ENCODE measurements at regions not wholly inside any gene's neighbourhood (a gene's known extent, or its start where the extent isn't known, plus 50 kb on each side); places are given as distances from the start of the nearest gene placed in this dataset.

DNA sequence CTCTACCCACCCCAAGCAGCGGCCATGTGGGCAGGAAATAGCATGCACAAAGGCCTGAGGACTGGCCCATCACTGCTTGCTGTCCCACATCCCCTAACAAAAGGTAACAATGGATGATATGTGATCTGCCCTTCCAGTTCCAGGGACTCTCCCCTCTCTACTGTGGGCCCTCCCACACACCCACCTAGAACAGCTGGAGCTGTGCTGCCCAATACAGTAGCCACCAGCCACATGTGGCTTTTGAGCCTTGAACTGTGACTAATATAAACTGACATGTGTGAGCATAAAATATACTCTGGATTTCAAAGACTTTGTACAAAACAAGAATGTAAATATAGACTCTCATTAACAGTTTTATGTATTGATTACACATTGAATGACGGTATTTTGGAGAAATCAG lies 78.1 kb downstream of the C5orf15 start:
- TF ChIP-seq, protein P1, sequence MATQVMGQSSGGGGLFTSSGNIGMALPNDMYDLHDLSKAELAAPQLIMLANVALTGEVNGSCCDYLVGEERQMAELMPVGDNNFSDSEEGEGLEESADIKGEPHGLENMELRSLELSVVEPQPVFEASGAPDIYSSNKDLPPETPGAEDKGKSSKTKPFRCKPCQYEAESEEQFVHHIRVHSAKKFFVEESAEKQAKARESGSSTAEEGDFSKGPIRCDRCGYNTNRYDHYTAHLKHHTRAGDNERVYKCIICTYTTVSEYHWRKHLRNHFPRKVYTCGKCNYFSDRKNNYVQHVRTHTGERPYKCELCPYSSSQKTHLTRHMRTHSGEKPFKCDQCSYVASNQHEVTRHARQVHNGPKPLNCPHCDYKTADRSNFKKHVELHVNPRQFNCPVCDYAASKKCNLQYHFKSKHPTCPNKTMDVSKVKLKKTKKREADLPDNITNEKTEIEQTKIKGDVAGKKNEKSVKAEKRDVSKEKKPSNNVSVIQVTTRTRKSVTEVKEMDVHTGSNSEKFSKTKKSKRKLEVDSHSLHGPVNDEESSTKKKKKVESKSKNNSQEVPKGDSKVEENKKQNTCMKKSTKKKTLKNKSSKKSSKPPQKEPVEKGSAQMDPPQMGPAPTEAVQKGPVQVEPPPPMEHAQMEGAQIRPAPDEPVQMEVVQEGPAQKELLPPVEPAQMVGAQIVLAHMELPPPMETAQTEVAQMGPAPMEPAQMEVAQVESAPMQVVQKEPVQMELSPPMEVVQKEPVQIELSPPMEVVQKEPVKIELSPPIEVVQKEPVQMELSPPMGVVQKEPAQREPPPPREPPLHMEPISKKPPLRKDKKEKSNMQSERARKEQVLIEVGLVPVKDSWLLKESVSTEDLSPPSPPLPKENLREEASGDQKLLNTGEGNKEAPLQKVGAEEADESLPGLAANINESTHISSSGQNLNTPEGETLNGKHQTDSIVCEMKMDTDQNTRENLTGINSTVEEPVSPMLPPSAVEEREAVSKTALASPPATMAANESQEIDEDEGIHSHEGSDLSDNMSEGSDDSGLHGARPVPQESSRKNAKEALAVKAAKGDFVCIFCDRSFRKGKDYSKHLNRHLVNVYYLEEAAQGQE (IDR thresholded peaks at IDR 0.05; ENCODE audit: borderline replicate concordance): no peak
- no peaks in the 10 kb centered on the region for H3K9me2 ChIP-seq (ENCODE audit: insufficient read depth, low read length)

GRCh38 chr5:133889271-133889905 lies 79.0 kb downstream of the C5orf15 start:
- no peak overlapping the region for H3K4me2 ChIP-seq (ENCODE audit: low read length)
- no peaks in the 10 kb centered on the region for H3K36me3 ChIP-seq (ENCODE audit: insufficient read depth, low read length)
- no peaks in the 10 kb centered on the region for H3K79me2 ChIP-seq (replicated peaks; ENCODE audit: insufficient read depth, low read length)
- no peaks in the 10 kb centered on the region for H3K27me3 ChIP-seq (ENCODE audit: insufficient read depth, low read depth, low read length)
- no peak overlapping the region for H3K9ac ChIP-seq (ENCODE audit: low read length)
- H3F3A ChIP-seq (ENCODE audit: insufficient read depth, low read length, poor library complexity, severe bottlenecking): no peaks in the 10 kb centered on the region
- H4K20me1 ChIP-seq (ENCODE audit: insufficient read depth): no peaks in the 10 kb centered on the region
- H2AFZ ChIP-seq (ENCODE audit: low read depth, low read length): no peak overlapping the region
- no peaks in the 10 kb centered on the region for H3K9me3 ChIP-seq (ENCODE audit: low read length)
- no peak overlapping the region for H3K4me3 ChIP-seq (ENCODE audit: low read length)
- H3K9me2 ChIP-seq (ENCODE audit: insufficient read depth, low read length): no peaks in the 10 kb centered on the region
- no peak for TF ChIP-seq TAF1 (IDR thresholded peaks at IDR 0.05; ENCODE audit: low read depth)
- no peak for TF ChIP-seq SMC3 (conservative IDR thresholded peaks at IDR 0.05; ENCODE audit: poor library complexity)
- no peak for TF ChIP-seq MXI1 (conservative IDR thresholded peaks at IDR 0.05; ENCODE audit: poor library complexity, severe bottlenecking)
- no peak for TF ChIP-seq RAD21 (conservative IDR thresholded peaks at IDR 0.05)
- H3K27ac ChIP-seq (ENCODE audit: low read length): no peak overlapping the region

More for the DNA sequence above, 78.1 kb downstream of the C5orf15 start:
- Histone ChIP-seq H3K79me2 (replicated peaks; ENCODE audit: insufficient read depth, low read length) (no peaks in the 10 kb centered on the region), H3K27me3 (ENCODE audit: insufficient read depth, low read depth, low read length) (no peaks in the 10 kb centered on the region), H3K36me3 (ENCODE audit: insufficient read depth, low read length) (no peaks in the 10 kb centered on the region), H3K4me3 (ENCODE audit: low read length) (no peak overlapping the region), H3F3A (ENCODE audit: insufficient read depth, low read length, poor library complexity, severe bottlenecking) (no peaks in the 10 kb centered on the region), H3K9ac (ENCODE audit: low read length) (no peak overlapping the region), H2AFZ (ENCODE audit: low read depth, low read length) (no peak overlapping the region), H4K20me1 (ENCODE audit: insufficient read depth) (no peaks in the 10 kb centered on the region), H3K9me3 (ENCODE audit: low read length) (no peaks in the 10 kb centered on the region), H3K4me2 (ENCODE audit: low read length) (no peak overlapping the region), H3K27ac (ENCODE audit: low read length) (no peak overlapping the region)

DNA sequence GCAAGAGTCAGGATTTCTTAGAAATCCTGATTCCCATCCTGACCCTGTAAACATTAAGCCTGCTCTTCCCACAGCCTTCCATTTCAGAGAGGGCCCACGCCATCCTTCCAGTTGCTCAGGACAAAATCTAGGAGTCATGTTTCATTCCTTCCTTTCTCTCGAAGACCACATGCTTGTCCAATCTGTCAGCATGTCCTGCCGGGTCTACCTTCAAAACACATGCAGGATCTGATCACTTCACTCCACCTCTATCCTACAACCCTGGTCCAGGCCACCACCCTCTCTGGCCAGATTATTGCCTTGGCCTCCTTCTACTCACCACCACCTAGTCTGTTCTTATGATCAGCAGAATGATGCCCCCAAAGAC lies 79.8 kb downstream of the C5orf15 start:
- Histone ChIP-seq H3K9me2 (ENCODE audit: insufficient read depth, low read length) (no peaks in the 10 kb centered on the region), H3K36me3 (ENCODE audit: insufficient read depth, low read length) (no peaks in the 10 kb centered on the region), H3K9me3 (ENCODE audit: low read length) (no peaks in the 10 kb centered on the region), H3K27ac (ENCODE audit: low read length) (no peak overlapping the region), H3K9ac (ENCODE audit: low read length) (no peak overlapping the region), H3F3A (ENCODE audit: insufficient read depth, low read length, poor library complexity, severe bottlenecking) (no peaks in the 10 kb centered on the region), H3K27me3 (ENCODE audit: insufficient read depth, low read depth, low read length) (no peaks in the 10 kb centered on the region), H3K4me2 (ENCODE audit: low read length) (no peak overlapping the region), H2AFZ (ENCODE audit: low read depth, low read length) (no peak overlapping the region), H3K79me2 (replicated peaks; ENCODE audit: insufficient read depth, low read length) (no peaks in the 10 kb centered on the region), H3K4me3 (ENCODE audit: low read length) (no peak overlapping the region), H4K20me1 (ENCODE audit: insufficient read depth) (no peaks in the 10 kb centered on the region)
- TF ChIP-seq, protein P1 (IDR thresholded peaks at IDR 0.05; ENCODE audit: borderline replicate concordance): no peak

Data from neural cell (in vitro differentiated cells).